ENCODE measurements at regions not wholly inside any gene's neighbourhood (a gene's known extent, or its start where the extent isn't known, plus 50 kb on each side); places are given as distances from the start of the nearest gene placed in this dataset.
"Not testable (repeated sequence)": the region's sequence is repeated elsewhere in the genome, so short reads cannot be mapped to it uniquely, and the experiment has no call there.

DNA sequence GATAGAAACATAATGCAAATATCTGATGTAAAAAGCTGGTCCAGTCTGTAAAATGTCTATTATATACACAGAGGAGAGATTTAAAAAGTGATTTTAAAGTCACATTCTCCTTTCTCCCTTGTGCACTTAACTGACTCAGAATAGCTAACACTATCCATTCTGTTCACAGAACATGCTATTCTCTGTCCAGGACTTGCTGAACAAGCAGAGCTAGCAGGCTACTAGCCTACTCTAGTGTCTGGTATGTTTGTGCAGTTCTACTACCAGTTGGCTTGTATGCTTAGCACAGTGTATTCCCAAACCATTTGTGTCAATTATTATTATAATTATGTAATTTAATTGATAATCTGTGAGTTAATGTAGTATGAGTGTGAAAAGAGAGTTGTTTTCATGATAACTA lies 161.7 kb upstream of the NUDT12 start:
- no peak for DNase-seq

DNA sequence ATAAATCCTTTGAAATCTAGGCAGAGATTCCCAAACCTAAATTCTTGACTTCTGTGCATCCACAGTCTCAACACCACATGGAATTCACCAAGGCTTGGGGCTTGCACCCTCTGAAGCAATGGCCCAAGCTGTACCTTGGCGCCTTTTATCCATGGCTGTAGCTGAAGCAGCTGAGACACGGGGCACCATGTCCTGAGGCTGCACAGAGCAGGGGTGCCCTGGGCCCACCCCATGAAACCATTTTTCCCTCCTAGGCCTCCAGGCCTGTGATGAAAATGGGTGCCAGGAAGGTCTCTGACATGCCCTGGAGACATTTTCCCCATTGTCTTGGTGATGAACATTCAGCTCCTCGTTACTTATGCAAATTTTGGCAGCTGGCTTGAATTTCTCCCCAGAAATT lies 158.6 kb upstream of the NUDT12 start:
- no peak for DNase-seq

DNA sequence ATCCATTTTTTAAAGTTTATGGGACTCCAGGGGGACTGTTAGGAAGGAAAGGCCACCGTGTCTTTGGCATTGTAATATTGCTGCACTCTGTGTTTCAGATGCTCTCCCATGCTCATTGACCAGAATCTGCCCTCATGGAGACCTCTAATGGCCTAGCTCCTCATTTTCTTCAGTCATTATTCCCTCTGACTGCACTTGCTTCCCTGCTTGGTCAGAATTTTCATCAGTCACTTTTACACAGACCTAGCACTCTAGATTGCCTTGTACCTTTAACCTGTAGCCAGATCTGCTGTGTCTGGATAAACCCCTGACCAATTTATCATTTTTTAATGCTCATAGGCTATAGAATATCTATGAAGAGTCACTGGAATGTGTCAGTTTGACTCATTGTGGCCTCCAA lies 155.5 kb upstream of the NUDT12 start:
- DNase-seq, result no peak

DNA sequence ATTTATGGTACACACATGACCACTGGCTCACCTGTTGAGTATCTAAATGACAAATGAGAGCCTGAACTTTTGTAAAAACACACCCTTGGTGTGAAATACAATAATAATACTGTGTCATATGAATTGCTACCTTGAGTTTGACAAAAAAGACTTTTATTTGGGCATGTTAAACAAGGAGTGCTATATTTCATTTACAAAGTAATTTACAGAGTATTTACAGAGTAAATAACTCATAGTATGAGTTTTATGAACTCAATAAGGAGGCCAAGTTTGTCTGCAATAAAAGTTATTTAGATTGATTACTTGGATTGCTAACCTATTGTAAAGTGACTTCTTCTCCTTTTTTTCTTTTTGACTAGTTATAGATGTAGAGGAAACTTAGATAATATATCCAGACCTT lies 146.0 kb upstream of the NUDT12 start:
- no peak for DNase-seq

DNA sequence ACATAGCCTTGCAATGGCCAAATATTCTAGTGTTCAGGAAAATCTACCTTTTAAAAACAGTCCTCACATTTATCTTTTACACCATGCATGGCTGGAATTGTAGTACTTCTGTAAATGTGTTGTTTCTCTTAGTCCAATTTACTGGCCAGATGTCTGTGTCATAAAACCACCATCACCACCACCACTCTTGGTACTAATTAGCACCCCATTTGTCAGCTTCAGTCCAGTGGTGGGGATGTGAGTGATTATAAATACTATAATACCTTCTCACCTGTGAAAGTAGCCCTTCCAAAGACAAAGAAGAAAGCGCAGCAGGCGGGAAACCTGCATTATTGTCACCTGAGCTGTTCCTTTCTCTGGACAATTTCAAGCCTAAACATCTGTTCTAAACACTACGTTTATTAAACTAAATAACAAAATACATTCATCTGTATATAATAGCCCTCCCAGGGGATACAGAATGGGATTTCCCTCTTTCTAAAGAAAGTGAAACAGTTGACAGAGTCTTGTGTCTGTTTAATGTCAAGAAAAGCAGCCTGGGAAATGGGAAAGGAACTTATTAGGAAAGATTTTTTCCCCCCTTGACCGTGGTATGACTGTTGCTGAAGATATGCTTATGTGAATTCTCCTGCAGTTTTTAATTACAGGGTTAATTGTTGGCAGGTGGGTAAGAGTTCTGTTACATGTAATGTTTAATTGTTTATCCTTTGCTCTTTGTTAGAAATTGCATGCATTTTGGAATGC lies 144.5 kb upstream of the NUDT12 start:
- no peak for DNase-seq

DNA sequence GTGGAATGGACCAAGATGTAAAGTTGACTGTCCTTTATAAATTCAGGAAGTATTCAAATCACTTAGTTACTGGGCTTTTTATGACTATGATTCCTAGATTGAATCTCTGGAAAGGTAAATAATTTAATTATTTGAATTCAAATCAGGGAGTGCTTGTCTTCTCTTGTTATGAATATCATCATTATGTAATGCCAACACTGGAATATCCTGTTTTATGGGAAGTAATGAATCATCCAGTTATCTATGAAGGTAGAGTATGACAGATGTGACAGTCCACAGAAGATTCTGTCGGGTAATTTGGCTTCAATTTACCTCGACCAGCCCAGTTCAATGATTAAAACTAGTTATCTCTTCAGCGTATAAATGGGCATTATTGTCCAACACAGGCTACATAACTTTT lies 141.0 kb upstream of the NUDT12 start:
- no peak for DNase-seq

DNA sequence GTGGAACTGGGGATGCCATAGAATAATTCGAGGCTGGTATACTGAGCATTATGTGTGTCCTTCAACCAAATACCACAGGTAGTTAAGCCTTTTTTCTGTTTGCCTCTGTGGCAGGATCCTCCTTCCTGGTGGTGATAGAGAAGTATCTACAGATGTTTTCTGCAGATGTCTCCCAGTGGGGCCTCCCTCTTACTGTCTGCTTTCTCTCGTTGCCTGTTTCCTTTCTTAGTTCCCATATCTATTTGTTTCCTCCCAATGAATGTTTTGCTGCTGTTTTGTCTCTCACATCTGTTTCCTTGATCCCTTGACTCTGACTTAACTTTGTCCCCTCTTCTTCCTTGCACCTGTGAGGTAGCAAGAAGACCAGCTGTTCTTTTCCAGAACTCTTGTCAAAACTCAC lies 130.9 kb upstream of the NUDT12 start:
- DNase-seq, result no peak

DNA sequence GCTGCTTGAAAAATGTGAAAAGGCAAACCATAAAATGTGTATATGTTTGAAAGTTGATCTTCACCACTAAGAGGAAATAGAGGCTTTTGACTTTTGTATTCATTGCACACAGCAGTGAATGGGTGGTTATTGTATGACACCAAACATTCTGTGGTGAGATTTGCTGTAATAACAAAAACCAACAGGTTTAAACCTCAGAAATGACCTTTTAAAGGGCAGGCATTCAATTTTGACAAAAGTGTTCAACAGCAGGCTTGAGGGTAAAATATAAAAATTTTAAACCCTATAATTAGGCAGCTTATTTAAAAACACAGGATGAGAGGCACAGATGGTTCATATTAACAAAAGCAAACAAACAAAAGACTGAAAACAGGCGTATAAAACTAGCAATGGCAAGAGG lies 128.1 kb upstream of the NUDT12 start:
- DNase-seq, result no peak

DNA sequence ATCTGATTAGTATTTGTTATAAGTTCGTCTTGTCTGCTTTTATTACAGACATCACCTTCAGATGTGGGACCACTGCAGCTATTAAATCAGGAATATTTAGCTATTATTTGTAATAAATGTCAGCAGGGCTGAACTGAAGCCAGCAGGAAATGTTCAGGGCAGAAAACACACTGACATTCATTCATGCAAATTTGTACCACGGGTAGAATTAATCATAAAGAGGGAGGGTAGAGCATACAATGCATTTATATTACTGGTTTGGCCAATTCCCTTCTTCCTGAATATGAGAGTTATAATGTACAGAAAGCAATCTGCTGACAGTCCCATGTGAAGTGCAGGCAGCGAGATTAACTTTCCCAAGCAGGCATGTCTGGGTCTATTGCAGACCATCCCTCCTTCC lies 117.3 kb upstream of the NUDT12 start:
- no peak for DNase-seq

DNA sequence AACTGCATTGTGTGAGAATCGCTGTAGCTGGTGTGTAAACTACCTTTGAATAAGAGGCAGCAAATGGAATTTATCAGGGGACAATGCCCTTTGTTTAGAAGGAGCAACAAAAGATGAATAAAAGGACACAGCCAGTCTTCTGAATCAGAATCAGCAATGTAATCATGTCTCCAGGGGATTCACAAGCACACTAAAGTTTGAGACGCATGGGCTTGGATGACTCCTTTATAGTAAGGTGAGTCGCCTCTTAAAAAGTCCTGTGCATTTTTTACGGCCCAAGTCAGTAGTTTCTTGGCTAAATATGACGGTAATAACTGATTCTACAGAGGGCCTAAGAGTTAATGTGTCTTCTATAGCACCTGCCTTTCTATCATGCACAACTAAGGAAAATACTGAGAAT lies 113.6 kb upstream of the NUDT12 start:
- not testable (repeated sequence) for DNase-seq

DNA sequence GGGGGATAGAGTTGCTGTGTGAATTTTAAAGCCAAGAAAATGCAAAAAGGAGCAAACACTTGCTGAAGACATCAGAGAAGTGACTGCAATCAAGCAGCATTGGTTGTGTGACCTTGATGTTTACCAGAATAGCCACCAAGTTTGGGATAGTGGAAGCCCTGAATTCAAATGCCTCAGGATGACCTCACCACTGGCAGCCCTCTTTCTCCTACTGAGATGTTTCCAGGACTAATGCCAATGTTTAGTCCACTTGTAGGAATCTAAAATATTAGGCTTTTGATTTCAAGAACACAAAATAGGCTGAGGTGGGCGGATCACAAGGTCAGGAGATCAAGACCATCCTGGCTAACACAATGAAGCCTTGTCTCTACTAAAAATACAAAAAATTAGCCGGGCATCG lies 112.2 kb upstream of the NUDT12 start:
- DNase-seq, result no peak

DNA sequence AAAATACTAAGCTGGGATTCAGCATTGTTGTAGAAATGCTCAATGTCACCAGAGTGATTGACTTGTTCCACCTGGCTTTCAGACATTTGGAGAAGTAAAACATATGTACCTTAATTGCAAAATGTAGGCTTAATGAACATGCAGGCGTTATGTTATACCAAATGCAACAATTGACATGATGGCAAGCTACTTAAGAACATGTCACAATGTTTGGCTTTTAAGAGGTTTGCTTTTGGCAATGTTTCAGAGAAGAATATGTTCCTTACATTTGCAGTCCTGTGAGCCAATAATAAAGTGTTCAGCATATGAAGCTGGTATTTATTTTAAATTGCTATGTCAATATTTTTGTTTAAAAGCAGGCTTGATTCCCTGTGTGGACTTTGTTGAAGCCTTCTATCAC lies 111.7 kb upstream of the NUDT12 start:
- DNase-seq, result no peak

DNA sequence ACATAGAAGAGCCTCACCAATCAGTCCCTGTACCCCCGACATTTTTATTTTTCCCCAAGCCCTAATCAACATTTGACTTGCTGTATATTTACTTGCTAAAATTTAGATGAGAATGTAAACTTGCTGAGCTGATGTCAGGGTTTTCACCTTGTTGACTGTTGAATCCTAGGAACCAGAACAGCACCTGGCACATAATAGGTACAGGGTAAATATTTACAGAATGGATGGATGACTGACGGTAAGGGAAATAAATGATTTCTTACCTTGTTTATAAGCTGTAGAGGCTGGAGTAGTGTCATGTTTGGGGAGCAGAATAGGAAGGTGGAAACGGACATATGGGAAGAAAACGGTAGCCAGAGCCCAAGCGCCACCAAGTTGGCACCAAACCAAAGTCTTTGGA lies 107.0 kb upstream of the NUDT12 start:
- DNase-seq, result no peak

DNA sequence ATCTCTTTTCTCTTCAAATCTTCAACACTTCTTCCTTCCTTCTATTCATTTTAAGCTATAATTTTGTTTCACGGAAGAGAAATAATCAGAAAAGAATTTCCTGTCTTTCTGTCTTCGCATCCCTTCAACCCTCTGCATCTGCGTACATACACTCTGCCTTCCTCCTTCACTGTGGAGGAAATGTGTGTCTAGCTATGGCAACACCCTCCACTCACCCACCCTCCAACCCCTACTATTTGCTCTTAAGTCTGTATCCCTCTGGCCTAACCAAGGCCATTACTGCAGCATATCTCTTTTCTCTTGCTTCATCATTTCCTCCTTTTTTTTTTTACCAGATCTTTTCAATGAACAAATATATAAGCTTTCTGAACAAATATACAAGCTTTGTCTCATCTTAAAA lies 105.7 kb upstream of the NUDT12 start:
- DNase-seq, result no peak

DNA sequence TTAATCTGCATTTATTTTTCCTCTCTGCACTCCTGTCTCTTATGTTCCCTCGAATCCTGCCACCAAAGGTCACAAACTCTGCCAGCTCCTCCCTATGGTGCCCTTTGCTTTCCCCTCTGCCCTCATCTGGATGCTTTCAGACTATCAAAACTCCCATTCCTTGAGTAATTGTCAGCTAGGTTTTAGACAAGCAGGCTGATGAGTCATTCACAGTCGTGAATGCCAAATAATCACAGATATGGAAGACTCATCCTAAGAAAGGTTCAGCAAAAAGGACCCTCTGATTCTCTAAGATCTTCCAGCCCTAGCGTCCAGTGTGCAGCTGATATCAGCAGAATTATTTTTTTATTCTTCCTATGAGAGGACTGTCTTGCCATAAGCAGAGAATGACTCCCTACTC lies 104.5 kb upstream of the NUDT12 start:
- DNase-seq, result no peak

DNA sequence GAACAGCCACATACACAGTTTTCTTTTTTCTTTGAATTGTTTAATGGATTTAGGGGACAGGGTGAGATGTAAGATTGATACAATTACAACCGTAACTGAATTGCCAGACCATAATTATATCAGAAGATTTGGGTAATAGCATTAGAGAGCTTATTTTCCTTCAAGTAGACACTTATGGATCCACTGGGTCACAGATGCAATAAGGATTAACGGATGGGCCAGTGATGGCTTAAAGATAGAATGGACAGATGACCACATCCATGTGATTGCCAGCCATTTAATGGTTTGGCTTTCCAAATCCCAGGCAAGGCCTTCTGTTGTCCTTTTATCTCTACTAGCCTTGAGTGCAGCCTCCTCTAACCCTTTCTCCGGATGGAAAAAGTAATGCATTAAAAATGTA lies 94.7 kb upstream of the NUDT12 start:
- no peak for DNase-seq

DNA sequence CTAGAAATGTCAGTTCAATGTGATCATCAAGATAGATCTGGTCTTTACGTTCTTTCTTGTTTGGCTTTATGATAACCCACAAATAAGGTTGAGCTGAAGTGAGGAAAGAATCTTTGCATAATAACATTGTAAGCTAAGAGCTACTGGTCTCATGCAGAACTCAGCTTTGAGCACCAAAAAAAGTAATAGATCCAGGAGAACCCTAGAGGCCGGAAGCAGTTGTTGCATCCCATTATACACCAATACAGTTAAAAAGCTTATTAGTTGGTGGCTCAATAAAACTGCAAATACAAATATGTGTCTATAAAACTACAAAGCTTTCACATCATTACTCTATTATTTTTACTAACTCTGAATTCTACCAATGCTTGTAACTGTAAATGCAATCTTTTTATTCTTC lies 85.5 kb upstream of the NUDT12 start:
- DNase-seq, result no peak

DNA sequence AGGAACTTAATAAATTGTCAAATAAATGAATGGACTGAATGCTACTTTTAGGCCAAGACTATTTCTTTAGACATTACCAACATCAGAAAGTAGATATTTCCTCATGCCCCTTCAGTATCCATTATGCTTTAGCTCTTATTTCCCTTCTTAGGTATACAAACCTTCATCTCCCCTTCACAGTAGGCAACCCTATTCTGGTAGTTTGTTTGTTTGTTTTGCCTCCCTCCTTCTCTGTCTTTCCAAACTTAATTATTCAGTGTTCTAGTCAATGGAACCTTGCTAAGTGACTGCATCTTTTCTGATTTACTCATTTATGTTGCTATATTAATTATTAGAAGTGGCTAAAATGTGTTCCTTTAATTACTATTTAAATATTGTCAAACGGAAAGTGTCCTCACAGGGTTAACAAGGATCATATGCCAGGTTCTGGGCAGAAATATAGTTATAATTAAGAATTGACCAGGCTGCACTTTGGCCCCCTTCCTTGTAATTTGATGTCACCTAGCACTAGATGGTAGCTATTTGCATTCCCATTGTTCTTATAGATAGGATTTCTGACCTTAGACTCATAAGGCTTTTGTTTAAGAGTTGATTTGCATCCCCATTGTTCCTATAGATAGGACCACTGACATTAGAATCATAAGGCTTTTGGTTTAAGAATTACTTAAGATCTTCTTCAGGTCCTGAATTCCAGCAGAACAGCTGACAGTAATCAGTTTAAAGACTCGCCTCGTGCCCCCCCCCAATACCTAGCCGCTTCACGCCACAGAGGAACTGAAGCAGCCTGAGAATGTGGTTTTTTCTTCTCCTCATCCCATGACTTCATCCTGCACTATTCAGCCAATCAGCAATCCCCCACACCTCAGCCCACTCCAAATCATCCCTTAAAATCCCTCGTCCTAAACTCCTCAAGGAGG lies 84.4 kb upstream of the NUDT12 start:
- DNase-seq, result no peak

DNA sequence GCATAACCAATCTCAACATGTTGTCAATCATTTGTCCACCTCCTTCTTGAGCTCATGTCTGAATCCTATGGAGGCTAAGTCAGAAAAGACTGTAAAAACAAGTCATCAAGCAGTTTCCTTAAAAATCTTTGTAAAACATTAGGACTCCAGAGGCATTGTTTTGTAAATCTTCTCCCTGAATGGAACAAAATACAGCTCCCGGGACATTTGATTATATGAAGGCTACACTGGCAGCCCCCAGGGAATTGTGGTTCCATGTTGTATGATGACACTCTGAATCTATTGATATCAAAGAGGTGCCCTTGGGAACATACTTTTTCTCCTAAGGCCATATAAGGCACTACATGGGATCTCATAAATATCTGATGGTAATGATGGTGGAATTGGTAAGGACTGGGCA lies 83.2 kb upstream of the NUDT12 start:
- no peak for DNase-seq

DNA sequence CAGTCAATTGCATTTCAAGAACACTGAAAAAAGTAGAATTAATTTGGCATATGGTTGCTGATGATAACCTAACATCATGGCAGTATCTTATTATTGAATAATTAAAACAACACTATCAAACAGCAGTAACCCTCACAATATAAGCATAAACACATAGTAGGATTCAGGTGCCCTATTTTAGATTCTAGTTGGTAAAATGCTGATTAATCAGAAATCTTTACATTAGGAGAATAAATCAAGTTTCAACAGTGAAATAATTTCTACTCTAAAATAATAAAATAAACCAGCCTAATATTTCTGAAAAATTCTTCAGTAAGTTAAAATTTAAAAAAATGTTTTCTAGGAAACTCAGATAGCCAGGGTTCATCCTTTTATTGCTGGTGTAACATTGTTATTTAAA lies 76.4 kb upstream of the NUDT12 start:
- no peak for DNase-seq

DNA sequence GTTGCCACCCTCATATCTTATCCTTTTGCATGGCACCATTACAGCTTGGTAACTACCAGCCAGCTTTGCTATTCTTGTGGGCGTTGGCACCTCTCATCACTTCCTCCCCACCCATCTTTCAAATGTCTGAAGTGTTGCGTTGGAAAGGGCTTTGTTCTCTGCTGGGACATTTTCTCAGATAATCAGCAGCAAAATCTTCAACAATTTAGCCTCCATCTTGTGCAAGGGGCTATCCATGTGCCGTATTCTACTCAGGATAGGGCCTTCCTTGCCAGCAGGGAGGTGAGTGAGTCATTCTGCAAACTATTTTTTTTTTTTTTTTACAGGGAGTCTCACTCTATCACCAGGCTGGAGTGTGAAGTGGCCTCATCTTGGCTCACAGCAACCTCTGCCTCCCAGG lies 62.1 kb upstream of the NUDT12 start:
- no peak for DNase-seq

DNA sequence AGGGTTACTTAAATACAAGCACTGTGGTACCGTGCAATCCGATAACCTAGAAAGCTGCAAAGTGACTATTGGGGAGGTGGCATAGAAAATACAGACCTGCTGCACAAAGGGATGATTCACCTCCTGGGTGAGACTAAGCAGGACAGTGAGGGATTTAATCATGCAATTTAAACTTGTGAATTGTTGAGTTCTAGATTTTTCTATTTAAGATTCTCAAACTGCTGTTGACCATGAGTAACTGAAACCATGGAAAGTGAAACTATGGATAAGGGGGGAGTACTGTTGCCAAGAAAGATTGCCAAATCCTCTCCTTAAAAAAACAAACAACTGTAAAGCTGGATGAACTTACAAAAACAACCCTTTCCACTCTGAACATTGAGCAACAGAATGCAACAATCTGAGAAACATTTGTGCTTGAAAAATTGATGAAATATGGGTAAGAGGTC lies 61.5 kb upstream of the NUDT12 start:
- no peak for DNase-seq

DNA sequence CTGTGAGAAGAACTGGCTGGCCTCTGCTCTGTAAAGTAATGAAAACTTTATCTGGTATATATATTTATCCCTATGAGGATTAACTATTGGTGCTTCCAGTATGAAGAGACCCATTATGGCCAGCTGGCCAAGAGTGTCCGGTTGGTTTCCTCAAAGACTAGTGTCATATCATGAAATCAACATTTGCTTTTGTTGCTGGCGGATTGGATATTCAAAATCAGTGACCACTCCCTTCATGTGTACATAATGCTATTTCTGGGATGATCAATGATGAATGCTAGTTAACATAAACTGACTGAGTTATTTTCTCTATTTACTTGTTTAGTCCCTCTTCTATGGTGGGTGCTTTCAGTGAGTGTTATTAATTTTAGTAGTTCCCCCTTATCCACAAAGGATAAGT lies 60.8 kb upstream of the NUDT12 start:
- DNase-seq, result no peak

Data from anterior cingulate cortex (tissue), 58 donors.